Keratinocyte (primary cell): ENCODE measurements at regions not wholly inside any gene's neighbourhood (a gene's known extent, or its start where the extent isn't known, plus 50 kb on each side); places are given as distances from the start of the nearest gene placed in this dataset.

ENCODE experiments used
- DNase-seq: peaks from one replicate; pipeline ENCODE4 v3.0.0-alpha.2; 2011; ENCODE audit warnings: low read depth, missing footprints, low spot score
- FAIRE-seq: peaks from 2 replicates; lab custom pipeline; 2011; peaks lifted over from hg19 to GRCh38; lab: Jason Lieb, UNC
- H2AFZ ChIP-seq: 2 replicates; pipeline ENCODE4 v1.6.0; 2012; ENCODE audit warnings: low read length, control low read depth, inconsistent platforms; ENCODE audit not compliant: control insufficient read depth
- H3K27ac ChIP-seq: 2 replicates; pipeline ENCODE4 v1.5.1; 2011; ENCODE audit warnings: low read length; ENCODE audit not compliant: control insufficient read depth, insufficient read depth
- H3K27me3 ChIP-seq: 3 replicates; pipeline ENCODE4 v1.6.0; 2011; ENCODE audit warnings: low read length; ENCODE audit not compliant: control insufficient read depth, insufficient read depth; ENCODE audit errors: extremely low read depth
- H3K36me3 ChIP-seq, 2 experiments: 2 replicates in 1 of 2; 3 replicates in 1 of 2; pipeline ENCODE4 v1.5.1; 2011; ENCODE audit warnings: low read length in 2 of 2, mild to moderate bottlenecking in 1 of 2; ENCODE audit not compliant: control insufficient read depth in 2 of 2, insufficient read depth in 2 of 2; ENCODE audit errors: extremely low read depth in 1 of 2
- H3K4me1 ChIP-seq: 3 replicates; pipeline ENCODE4 v1.5.1; 2011; ENCODE audit warnings: low read length; ENCODE audit not compliant: control insufficient read depth, insufficient read depth; ENCODE audit errors: extremely low read depth
- H3K4me2 ChIP-seq: 3 replicates; pipeline ENCODE4 v1.6.0; 2011; ENCODE audit warnings: low read depth, low read length; ENCODE audit not compliant: control insufficient read depth, insufficient read depth; ENCODE audit errors: extremely low read depth
- H3K4me3 ChIP-seq, 3 experiments: fragments of 200-600 bp in 1 of 3; sonication (generic) in 1 of 3; 2 replicates in 2 of 3; 3 replicates in 1 of 3; pipeline ENCODE4 v1.5.1; 2011 to 2016; ENCODE audit warnings: low read length in 3 of 3, mild to moderate bottlenecking in 3 of 3, control low read depth in 2 of 3, inconsistent platforms in 1 of 3, low read depth in 1 of 3, mixed read lengths in 1 of 3, mixed run types in 1 of 3, moderate library complexity in 1 of 3; ENCODE audit not compliant: control insufficient read depth in 2 of 3, insufficient read depth in 2 of 3; ENCODE audit errors: extremely low read depth in 1 of 3
- H3K79me2 ChIP-seq: 2 replicates; pipeline ENCODE4 v1.6.0; 2012; ENCODE audit warnings: low read length; ENCODE audit not compliant: control insufficient read depth, insufficient read depth
- H3K9ac ChIP-seq: 3 replicates; pipeline ENCODE4 v1.6.0; 2011; ENCODE audit warnings: low read length; ENCODE audit not compliant: control insufficient read depth, insufficient read depth; ENCODE audit errors: extremely low read depth
- H3K9me1 ChIP-seq: 3 replicates; pipeline ENCODE4 v1.6.0; 2011; ENCODE audit warnings: low read length; ENCODE audit not compliant: control insufficient read depth, insufficient read depth; ENCODE audit errors: extremely low read depth
- H3K9me3 ChIP-seq: 2 replicates; pipeline ENCODE4 v1.5.1; 2012; ENCODE audit warnings: low read depth, low read length; ENCODE audit not compliant: control insufficient read depth
- H4K20me1 ChIP-seq: 3 replicates; pipeline ENCODE4 v1.6.0; 2011; ENCODE audit warnings: low read length; ENCODE audit not compliant: control insufficient read depth, insufficient read depth; ENCODE audit errors: extremely low read depth
- EZH2 ChIP-seq: IDR thresholded peaks from one replicate; pipeline ENCODE4 v1.6.1; 2012; ENCODE audit warnings: inconsistent platforms, mild to moderate bottlenecking, low read length, moderate library complexity
- dilution Hi-C: fragments of 300-500 bp; cut with MboI; formaldehyde crosslinking; loops from one replicate; pipeline ENCODE4 v1.7.0; 2020; ENCODE audit warnings: low sequenced_read_pairs; ENCODE audit not compliant: extremely low pct_ligation_motif_present
- TF ChIP-seq, protein P1 (sequence below), 3 experiments: IDR thresholded peaks in 1 of 3; conservative IDR thresholded peaks in 1 of 3; optimal IDR thresholded peaks in 1 of 3; 2 replicates in 2 of 3; 3 replicates in 1 of 3; pipeline versions ENCODE3 to v1.5.1; 2011; ENCODE audit warnings: low read length in 3 of 3, mild to moderate bottlenecking in 3 of 3, moderate library complexity in 2 of 3, control low read depth in 1 of 3, inconsistent platforms in 1 of 3; ENCODE audit not compliant: insufficient read depth in 2 of 3; ENCODE audit errors: extremely low read depth in 1 of 3

DNA sequence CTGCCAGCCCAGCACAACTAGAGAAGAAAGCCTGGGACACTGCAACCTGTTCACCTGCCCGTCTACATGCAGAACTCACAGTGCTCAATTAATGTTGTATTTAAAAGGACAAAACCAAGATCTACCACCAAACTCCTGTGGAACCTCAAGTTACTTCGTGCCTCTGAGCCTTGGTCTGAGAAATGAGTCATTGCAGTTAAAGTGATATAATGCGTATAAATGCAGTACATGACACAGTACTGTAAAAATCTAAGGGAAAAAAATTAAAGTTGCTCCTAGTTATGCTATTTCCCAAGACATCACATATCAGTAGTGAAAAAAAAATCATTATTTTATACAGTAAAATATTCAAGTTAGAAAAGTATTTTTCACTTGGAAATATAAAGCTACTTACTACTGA lies 138.9 kb downstream of the ZIC4 start:
- DNase-seq (no peak), FAIRE-seq (no peak)
- Histone ChIP-seq H3K4me1 (no peaks in the 10 kb centered on the region), H3K9me3 (no peaks in the 10 kb centered on the region), H3K27me3 (no peaks in the 10 kb centered on the region), H3K27ac (no peak overlapping the region), H4K20me1 (no peaks in the 10 kb centered on the region), H2AFZ (no peak overlapping the region), H3K36me3 (no peaks in the 10 kb centered on the region), H3K4me3 (no peak overlapping the region), H3K9ac (no peak overlapping the region), H3K9me1 (no peaks in the 10 kb centered on the region), H3K79me2 (no peaks in the 10 kb centered on the region), H3K4me2 (no peak overlapping the region)
- TF ChIP-seq EZH2 = no peak
- TF ChIP-seq, protein P1, sequence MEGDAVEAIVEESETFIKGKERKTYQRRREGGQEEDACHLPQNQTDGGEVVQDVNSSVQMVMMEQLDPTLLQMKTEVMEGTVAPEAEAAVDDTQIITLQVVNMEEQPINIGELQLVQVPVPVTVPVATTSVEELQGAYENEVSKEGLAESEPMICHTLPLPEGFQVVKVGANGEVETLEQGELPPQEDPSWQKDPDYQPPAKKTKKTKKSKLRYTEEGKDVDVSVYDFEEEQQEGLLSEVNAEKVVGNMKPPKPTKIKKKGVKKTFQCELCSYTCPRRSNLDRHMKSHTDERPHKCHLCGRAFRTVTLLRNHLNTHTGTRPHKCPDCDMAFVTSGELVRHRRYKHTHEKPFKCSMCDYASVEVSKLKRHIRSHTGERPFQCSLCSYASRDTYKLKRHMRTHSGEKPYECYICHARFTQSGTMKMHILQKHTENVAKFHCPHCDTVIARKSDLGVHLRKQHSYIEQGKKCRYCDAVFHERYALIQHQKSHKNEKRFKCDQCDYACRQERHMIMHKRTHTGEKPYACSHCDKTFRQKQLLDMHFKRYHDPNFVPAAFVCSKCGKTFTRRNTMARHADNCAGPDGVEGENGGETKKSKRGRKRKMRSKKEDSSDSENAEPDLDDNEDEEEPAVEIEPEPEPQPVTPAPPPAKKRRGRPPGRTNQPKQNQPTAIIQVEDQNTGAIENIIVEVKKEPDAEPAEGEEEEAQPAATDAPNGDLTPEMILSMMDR (optimal IDR thresholded peaks at IDR 0.05 in 1 of 3, IDR thresholded peaks at IDR 0.05 in 1 of 3, conservative IDR thresholded peaks at IDR 0.05 in 1 of 3; ENCODE audit: extremely low read depth in 1 of 3, insufficient read depth in 2 of 3, low read length in 3 of 3) = no peak
- dilution Hi-C loops = no loop called here

GRCh38 chr3:147257944-147258343 lies 148.4 kb downstream of the ZIC4 start:
- no peak overlapping the region for H3K9ac ChIP-seq
- dilution Hi-C loops = no loop called here
- TF ChIP-seq, protein P1 (optimal IDR thresholded peaks at IDR 0.05 in 1 of 3, IDR thresholded peaks at IDR 0.05 in 1 of 3, conservative IDR thresholded peaks at IDR 0.05 in 1 of 3; ENCODE audit: extremely low read depth in 1 of 3, insufficient read depth in 2 of 3, low read length in 3 of 3) = no peak
- TF ChIP-seq EZH2 = no peak
- no peak for FAIRE-seq
- H3K27me3 ChIP-seq = no peaks in the 10 kb centered on the region
- H3K36me3 ChIP-seq = no peaks in the 10 kb centered on the region
- H3K27ac ChIP-seq = no peak overlapping the region
- no peaks in the 10 kb centered on the region for H3K9me1 ChIP-seq
- H3K4me2 ChIP-seq = no peak overlapping the region
- no peak overlapping the region for H2AFZ ChIP-seq
- DNase-seq = no peak
- H3K4me1 ChIP-seq = no peaks in the 10 kb centered on the region
- H4K20me1 ChIP-seq = no peaks in the 10 kb centered on the region
- H3K79me2 ChIP-seq = no peaks in the 10 kb centered on the region
- no peaks in the 10 kb centered on the region for H3K9me3 ChIP-seq
- H3K4me3 ChIP-seq = no peak overlapping the region
